H1 (cell line): ENCODE measurements at regions not wholly inside any gene's neighbourhood (a gene's known extent, or its start where the extent isn't known, plus 50 kb on each side); places are given as distances from the start of the nearest gene placed in this dataset.

Experiments used
- CTCF ChIA-PET: fragments of 300-600 bp; sonication (Branson Sonifier 250); formaldehyde crosslinking; loops from one replicate; lab custom pipeline; 2021; ENCODE audit not compliant: partially characterized antibody; lab: Charles Lee
- POLR2A ChIA-PET: fragments of 300-600 bp; sonication (Branson Sonifier 250); formaldehyde crosslinking; loops from one replicate; lab custom pipeline; 2021; ENCODE audit warnings: inconsistent platforms; ENCODE audit not compliant: partially characterized antibody; lab: Charles Lee
- DNase-seq, 2 experiments: peaks; one replicate each; pipeline versions ENCODE4 v3.0.0 to v3.0.0-alpha.2; 2010 to 2022; ENCODE audit warnings: low spot score in 2 of 2, low read depth in 1 of 2, mixed read lengths in 1 of 2
- FAIRE-seq: peaks from 2 replicates; lab custom pipeline; 2011; peaks lifted over from hg19 to GRCh38; lab: Jason Lieb, UNC
- H2AFZ ChIP-seq: 2 replicates; pipeline ENCODE4 v1.8.1; 2012; ENCODE audit warnings: low read length, inconsistent platforms
- H2AK5ac ChIP-seq: 2 replicates; pipeline ENCODE4 v1.6.1; 2013; ENCODE audit warnings: low read depth, low read length
- H2BK120ac ChIP-seq: replicated peaks from 2 replicates; pipeline ENCODE3; 2013; ENCODE audit warnings: low read depth, low read length, inconsistent platforms
- H2BK12ac ChIP-seq: 2 replicates; pipeline ENCODE4 v1.6.1; 2013; ENCODE audit warnings: low read depth, low read length
- H2BK15ac ChIP-seq: 2 replicates; pipeline ENCODE4 v1.6.1; 2013; ENCODE audit warnings: low read length
- H2BK20ac ChIP-seq: 2 replicates; pipeline ENCODE4 v1.6.1; 2013; ENCODE audit warnings: low read length
- H2BK5ac ChIP-seq: 2 replicates; pipeline ENCODE4 v1.6.1; 2013; ENCODE audit warnings: low read depth, low read length
- H3K14ac ChIP-seq: 2 replicates; pipeline ENCODE4 v1.6.1; 2013; ENCODE audit warnings: inconsistent platforms; ENCODE audit not compliant: insufficient read length
- H3K18ac ChIP-seq: 2 replicates; pipeline ENCODE4 v1.6.1; 2013; ENCODE audit warnings: low read length; ENCODE audit errors: extremely low read depth
- H3K23ac ChIP-seq: 2 replicates; pipeline ENCODE4 v1.6.1; 2013; ENCODE audit warnings: inconsistent platforms; ENCODE audit not compliant: insufficient read length
- H3K23me2 ChIP-seq: 2 replicates; pipeline ENCODE4 v1.6.1; 2013; ENCODE audit warnings: low read depth, low read length
- H3K27ac ChIP-seq: 2 replicates; pipeline ENCODE4 v1.6.1; 2011; ENCODE audit warnings: low read depth, low read length, inconsistent platforms
- H3K27me3 ChIP-seq, 4 experiments: replicated peaks in 1 of 4; 1 replicate in 1 of 4; 2 replicates in 3 of 4; pipeline versions ENCODE4 v1.6.1 to v1.8.1; 2011 to 2013; ENCODE audit warnings: low read length in 3 of 4, mild to moderate bottlenecking in 3 of 4, inconsistent platforms in 2 of 4, mixed read lengths in 2 of 4, moderate library complexity in 1 of 4; ENCODE audit not compliant: control insufficient read depth in 3 of 4, insufficient read depth in 3 of 4; ENCODE audit errors: extremely low read depth in 1 of 4
- H3K36me3 ChIP-seq, 4 experiments: 2 replicates each; pipeline versions ENCODE4 v1.6.1 to v1.8.1; 2011 to 2013; ENCODE audit warnings: mild to moderate bottlenecking in 4 of 4, low read length in 3 of 4, moderate library complexity in 2 of 4, control low read depth in 1 of 4, inconsistent platforms in 1 of 4; ENCODE audit not compliant: insufficient read depth in 4 of 4, control insufficient read depth in 2 of 4
- H3K4ac ChIP-seq: replicated peaks from 2 replicates; pipeline ENCODE3; 2013; ENCODE audit warnings: low read length, low read depth, mixed read lengths, inconsistent platforms; ENCODE audit not compliant: insufficient read length
- H3K4me1 ChIP-seq, 4 experiments: replicated peaks in 1 of 4; 1 replicate in 1 of 4; 2 replicates in 3 of 4; pipeline versions ENCODE4 v1.6.1 to v1.8.1; 2011 to 2013; ENCODE audit warnings: low read length in 3 of 4, inconsistent platforms in 2 of 4, mixed read lengths in 1 of 4; ENCODE audit not compliant: insufficient read depth in 4 of 4, control insufficient read depth in 3 of 4
- H3K4me2 ChIP-seq, 2 experiments: 2 replicates each; pipeline versions ENCODE4 v1.6.1 to v1.8.1; 2011 to 2013; ENCODE audit warnings: low read depth in 2 of 2, low read length in 2 of 2, control low read depth in 1 of 2, inconsistent platforms in 1 of 2, mild to moderate bottlenecking in 1 of 2; ENCODE audit not compliant: insufficient read depth in 1 of 2
- H3K4me3 ChIP-seq, 4 experiments: fragments of 200-600, 300-600 bp in 1 of 4; sonication (generic), shearing (Covaris generic), sonication (Bioruptor Twin) in 1 of 4; 2 replicates each; pipeline versions ENCODE4 v1.5.1 to v1.8.1; 2011 to 2016; ENCODE audit warnings: low read length in 4 of 4, low read depth in 3 of 4, control low read depth in 2 of 4, inconsistent platforms in 2 of 4, mild to moderate bottlenecking in 2 of 4, mixed read lengths in 1 of 4, moderate library complexity in 1 of 4; ENCODE audit not compliant: insufficient read depth in 2 of 4; ENCODE audit errors: extremely low read depth in 1 of 4
- H3K56ac ChIP-seq: replicated peaks from 2 replicates; pipeline ENCODE3; 2013; ENCODE audit warnings: low read depth, mild to moderate bottlenecking, mixed read lengths, low read length, inconsistent platforms; ENCODE audit not compliant: insufficient read length
- H3K79me1 ChIP-seq: 2 replicates; pipeline ENCODE4 v1.6.1; 2013; ENCODE audit warnings: low read depth, low read length, control low read depth
- H3K79me2 ChIP-seq, 2 experiments: 2 replicates each; pipeline versions ENCODE4 v1.6.1 to v1.8.1; 2012 to 2013; ENCODE audit warnings: low read length in 2 of 2, mild to moderate bottlenecking in 2 of 2, inconsistent platforms in 1 of 2; ENCODE audit not compliant: insufficient read depth in 2 of 2, control insufficient read depth in 1 of 2
- H3K9ac ChIP-seq, 4 experiments: replicated peaks in 1 of 4; 1 replicate in 1 of 4; 2 replicates in 3 of 4; pipeline versions ENCODE4 v1.6.1 to v1.8.1; 2011 to 2013; ENCODE audit warnings: low read depth in 3 of 4, low read length in 3 of 4, control low read depth in 2 of 4, mild to moderate bottlenecking in 2 of 4, moderate library complexity in 2 of 4, inconsistent platforms in 1 of 4; ENCODE audit errors: extremely low read depth in 1 of 4
- H3K9me3 ChIP-seq, 2 experiments: 2 replicates each; pipeline versions ENCODE4 v1.6.1 to v1.8.1; 2012 to 2013; ENCODE audit warnings: mild to moderate bottlenecking in 2 of 2, moderate library complexity in 2 of 2, control low read depth in 1 of 2, inconsistent platforms in 1 of 2, low read depth in 1 of 2, low read length in 1 of 2, mixed read lengths in 1 of 2; ENCODE audit not compliant: insufficient read depth in 2 of 2
- H4K20me1 ChIP-seq, 2 experiments: replicated peaks in 1 of 2; 2 replicates each; pipeline versions ENCODE3 to v1.8.1; 2011 to 2013; ENCODE audit warnings: inconsistent platforms in 2 of 2, low read length in 2 of 2, mild to moderate bottlenecking in 1 of 2; ENCODE audit not compliant: insufficient read depth in 2 of 2, control insufficient read depth in 1 of 2
- H4K5ac ChIP-seq: 2 replicates; pipeline ENCODE4 v1.6.1; 2013; ENCODE audit warnings: low read length, low read depth, mixed read lengths, inconsistent platforms; ENCODE audit not compliant: insufficient read length
- H4K8ac ChIP-seq: 2 replicates; pipeline ENCODE4 v1.8.0; 2013; ENCODE audit warnings: mild to moderate bottlenecking, moderate library complexity, low read length, inconsistent platforms; ENCODE audit not compliant: insufficient read depth; ENCODE audit errors: extremely low read depth
- H4K91ac ChIP-seq: replicated peaks from 2 replicates; pipeline ENCODE3; 2013; ENCODE audit warnings: low read length, mixed read lengths, inconsistent platforms; ENCODE audit not compliant: insufficient read length
- FOSL1 ChIP-seq: IDR thresholded peaks from 2 replicates; pipeline ENCODE4 v1.6.1; 2011; ENCODE audit warnings: mild to moderate bottlenecking, low read depth, low read length, moderate library complexity; ENCODE audit not compliant: insufficient read depth
- GABPA ChIP-seq: IDR thresholded peaks from 2 replicates; pipeline ENCODE4 v1.6.1; 2011; ENCODE audit warnings: mild to moderate bottlenecking, low read length, moderate library complexity, borderline replicate concordance; ENCODE audit not compliant: insufficient read depth
- JUND ChIP-seq: IDR thresholded peaks from 2 replicates; pipeline ENCODE4 v1.6.1; 2011; ENCODE audit warnings: mild to moderate bottlenecking, improper control_type of control experiment, low read length
- MAX ChIP-seq: IDR thresholded peaks from 2 replicates; pipeline ENCODE4 v1.6.1; 2012; ENCODE audit warnings: inconsistent platforms

- Histone ChIP-seq H4K8ac (no peak overlapping the region), H3K4me3 (no peak overlapping the region), H3K9ac (no peak overlapping the region), H3K79me1 (no peaks in the 10 kb centered on the region), H2AK5ac (no peak overlapping the region), H3K14ac (no peak overlapping the region), H2BK5ac (no peak overlapping the region), H3K4me2 (no peak overlapping the region), H3K23ac (no peak overlapping the region), H3K79me2 (no peaks in the 10 kb centered on the region), H3K56ac (no peak overlapping the region), H4K91ac (no peak overlapping the region), H2AFZ (no peak overlapping the region), H3K9me3 (no peaks in the 10 kb centered on the region), H2BK15ac (no peak overlapping the region), H3K27ac (no peak overlapping the region), H3K23me2 (no peaks in the 10 kb centered on the region; the same call in 1 of the 2 replicates), H3K4ac (no peak overlapping the region), H4K20me1 (no peaks in the 10 kb centered on the region), H4K5ac (no peak overlapping the region), H3K18ac (no peak overlapping the region), H3K27me3 (no peaks in the 10 kb centered on the region), H2BK120ac (no peak overlapping the region), H2BK12ac (no peak overlapping the region), H3K4me1 (no peaks in the 10 kb centered on the region), H2BK20ac (no peak overlapping the region), H3K36me3 (no peaks in the 10 kb centered on the region)
- POLR2A ChIA-PET = no interaction called here
- FAIRE-seq (no peak), DNase-seq (no peak)
- CTCF ChIA-PET = no interaction called here
- TF ChIP-seq FOSL1 (no peak), JUND (no peak), MAX (no peak), GABPA (no peak)
These were observed 229.0 kb upstream of the PAPPA start for GRCh38 chr9:115924669-115924987.
